SK-N-SH treated with all-trans-retinoic acid at 6 μM for 48 hours (cell line): ENCODE measurements at regions not wholly inside any gene's neighbourhood (a gene's known extent, or its start where the extent isn't known, plus 50 kb on each side); places are given as distances from the start of the nearest gene placed in this dataset.

Experiments used
- ARNTL ChIP-seq: fragments of 450-650 bp; formaldehyde crosslinking; IDR thresholded peaks from 2 replicates; pipeline ENCODE4 v1.5.0; 2020; ENCODE audit warnings: low read depth, mild to moderate bottlenecking, moderate library complexity, borderline replicate concordance
- BACH2 ChIP-seq: fragments of 250-450 bp; sonication (Bioruptor Pico); IDR thresholded peaks from 2 replicates; pipeline ENCODE4 v1.9.0; 2021; ENCODE audit warnings: mild to moderate bottlenecking, borderline replicate concordance
- ESRRG ChIP-seq: fragments of 250-450 bp; sonication (Bioruptor Pico); IDR thresholded peaks from 2 replicates; pipeline ENCODE4 v1.6.1; 2021; ENCODE audit warnings: mild to moderate bottlenecking
- GLIS3 ChIP-seq: fragments of 250-450 bp; sonication (Bioruptor Pico); IDR thresholded peaks from 2 replicates; pipeline ENCODE4 v1.5.0; 2020; ENCODE audit warnings: mild to moderate bottlenecking, moderate library complexity
- PPARA ChIP-seq: fragments of 250-450 bp; sonication (Bioruptor Pico); IDR thresholded peaks from 2 replicates; pipeline ENCODE4 v1.5.0; 2020; ENCODE audit warnings: mild to moderate bottlenecking, borderline replicate concordance
- RARB ChIP-seq: fragments of 250-450 bp; sonication (Bioruptor Pico); IDR thresholded peaks from 2 replicates; pipeline ENCODE4 v1.8.0; 2021; ENCODE audit warnings: mild to moderate bottlenecking, moderate library complexity
- TOX ChIP-seq: fragments of 250-450 bp; sonication (Bioruptor Pico); IDR thresholded peaks from 2 replicates; pipeline ENCODE4 v1.8.0; 2021; ENCODE audit warnings: mild to moderate bottlenecking, moderate library complexity, borderline replicate concordance
- ZFP30 ChIP-seq: fragments of 450-650 bp; formaldehyde crosslinking; IDR thresholded peaks from 2 replicates; pipeline ENCODE4 v1.5.0; 2022; ENCODE audit warnings: mild to moderate bottlenecking, moderate library complexity
- ZNF70 ChIP-seq: fragments of 450-650 bp; formaldehyde crosslinking; IDR thresholded peaks from 2 replicates; pipeline ENCODE4 v1.5.0; 2020; ENCODE audit warnings: mild to moderate bottlenecking, moderate library complexity
- TF ChIP-seq, protein P1 (sequence below): fragments of 250-450 bp; sonication (Bioruptor Pico); IDR thresholded peaks from 2 replicates; pipeline ENCODE4 v1.8.0; 2020; ENCODE audit warnings: mild to moderate bottlenecking, moderate library complexity, borderline replicate concordance
- TF ChIP-seq, protein P2 (sequence below): fragments of 250-450 bp; sonication (Bioruptor Pico); IDR thresholded peaks from 2 replicates; pipeline ENCODE4 v1.5.1; 2021; ENCODE audit warnings: mild to moderate bottlenecking, moderate library complexity

DNA sequence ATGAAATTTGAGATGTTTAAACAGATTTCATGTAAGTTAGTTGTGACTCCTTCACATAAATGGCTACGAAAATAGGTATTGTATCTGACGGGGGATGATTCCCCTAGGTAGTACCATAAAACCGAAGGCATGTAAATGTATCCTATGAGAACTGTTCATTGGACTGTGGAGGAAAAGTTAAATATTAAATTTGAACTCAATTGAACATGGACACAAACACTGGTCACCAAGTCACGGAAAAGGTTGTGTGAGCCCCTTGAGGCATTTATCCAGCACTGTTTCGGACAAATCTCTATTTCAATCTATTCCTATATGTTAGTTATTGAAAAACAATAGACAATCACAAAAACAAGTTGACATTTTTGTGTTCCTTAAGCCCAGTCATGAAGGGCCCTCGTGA is 1014.3 kb upstream of the NOVA1 start:
- TF ChIP-seq ESRRG (CRISPR knock-in tag) = no peak
- TF ChIP-seq PPARA (CRISPR knock-in tag) = no peak
- TF ChIP-seq BACH2 (CRISPR knock-in tag) = no peak
- TF ChIP-seq ZFP30 (CRISPR knock-in tag) = no peak
- no peak for TF ChIP-seq TOX
- no peak for TF ChIP-seq ARNTL
- no peak for TF ChIP-seq GLIS3 (CRISPR knock-in tag)
- TF ChIP-seq, protein P1, sequence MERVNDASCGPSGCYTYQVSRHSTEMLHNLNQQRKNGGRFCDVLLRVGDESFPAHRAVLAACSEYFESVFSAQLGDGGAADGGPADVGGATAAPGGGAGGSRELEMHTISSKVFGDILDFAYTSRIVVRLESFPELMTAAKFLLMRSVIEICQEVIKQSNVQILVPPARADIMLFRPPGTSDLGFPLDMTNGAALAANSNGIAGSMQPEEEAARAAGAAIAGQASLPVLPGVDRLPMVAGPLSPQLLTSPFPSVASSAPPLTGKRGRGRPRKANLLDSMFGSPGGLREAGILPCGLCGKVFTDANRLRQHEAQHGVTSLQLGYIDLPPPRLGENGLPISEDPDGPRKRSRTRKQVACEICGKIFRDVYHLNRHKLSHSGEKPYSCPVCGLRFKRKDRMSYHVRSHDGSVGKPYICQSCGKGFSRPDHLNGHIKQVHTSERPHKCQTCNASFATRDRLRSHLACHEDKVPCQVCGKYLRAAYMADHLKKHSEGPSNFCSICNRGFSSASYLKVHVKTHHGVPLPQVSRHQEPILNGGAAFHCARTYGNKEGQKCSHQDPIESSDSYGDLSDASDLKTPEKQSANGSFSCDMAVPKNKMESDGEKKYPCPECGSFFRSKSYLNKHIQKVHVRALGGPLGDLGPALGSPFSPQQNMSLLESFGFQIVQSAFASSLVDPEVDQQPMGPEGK (CRISPR knock-in tag) = no peak
- no peak for TF ChIP-seq ZNF70 (CRISPR knock-in tag)
- TF ChIP-seq, protein P2, sequence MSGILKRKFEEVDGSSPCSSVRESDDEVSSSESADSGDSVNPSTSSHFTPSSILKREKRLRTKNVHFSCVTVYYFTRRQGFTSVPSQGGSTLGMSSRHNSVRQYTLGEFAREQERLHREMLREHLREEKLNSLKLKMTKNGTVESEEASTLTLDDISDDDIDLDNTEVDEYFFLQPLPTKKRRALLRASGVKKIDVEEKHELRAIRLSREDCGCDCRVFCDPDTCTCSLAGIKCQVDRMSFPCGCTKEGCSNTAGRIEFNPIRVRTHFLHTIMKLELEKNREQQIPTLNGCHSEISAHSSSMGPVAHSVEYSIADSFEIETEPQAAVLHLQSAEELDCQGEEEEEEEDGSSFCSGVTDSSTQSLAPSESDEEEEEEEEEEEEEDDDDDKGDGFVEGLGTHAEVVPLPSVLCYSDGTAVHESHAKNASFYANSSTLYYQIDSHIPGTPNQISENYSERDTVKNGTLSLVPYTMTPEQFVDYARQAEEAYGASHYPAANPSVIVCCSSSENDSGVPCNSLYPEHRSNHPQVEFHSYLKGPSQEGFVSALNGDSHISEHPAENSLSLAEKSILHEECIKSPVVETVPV (CRISPR knock-in tag) = no peak
- TF ChIP-seq RARB = no peak
